Psoas muscle (tissue), 7 donors: ENCODE measurements at regions not wholly inside any gene's neighbourhood (a gene's known extent, or its start where the extent isn't known, plus 50 kb on each side); places are given as distances from the start of the nearest gene placed in this dataset.
"Not testable (repeated sequence)": the region's sequence is repeated elsewhere in the genome, so short reads cannot be mapped to it uniquely, and the experiment has no call there.

Experiments
- ATAC-seq, 4 donors: fragments of 200-7000 bp; cut with Tn5 transposase; one replicate each; pipeline ENCODE4 v1.9.1; 2020; ENCODE audit warnings: moderate library complexity in 3 of 4, mild to moderate bottlenecking in 2 of 4
- DNase-seq, 2 donors: peaks; one replicate each; pipeline ENCODE4 v3.0.0-alpha.2; 2020
- H3K27ac ChIP-seq: fragments of 200-600 bp; one replicate; pipeline ENCODE4 v1.8.0; 2022
- H3K27me3 ChIP-seq, 3 donors: fragments of 200-600 bp in 1 of 3; one replicate each; pipeline versions ENCODE4 v1.6.1 to v1.8.0; 2013 to 2022; ENCODE audit warnings: low read length in 2 of 3, mild to moderate bottlenecking in 2 of 3, moderate library complexity in 1 of 3; ENCODE audit not compliant: insufficient read depth in 3 of 3
- H3K36me3 ChIP-seq, 2 donors: fragments of 200-600 bp in 1 of 2; one replicate each; pipeline versions ENCODE4 v1.6.1 to v1.8.0; 2013 to 2022; ENCODE audit warnings: low read depth in 1 of 2, mild to moderate bottlenecking in 1 of 2, moderate library complexity in 1 of 2; ENCODE audit not compliant: insufficient read depth in 1 of 2
- H3K4me1 ChIP-seq: fragments of 200-600 bp; one replicate; pipeline ENCODE4 v1.8.0; 2022
- H3K4me3 ChIP-seq: fragments of 200-600 bp; one replicate; pipeline ENCODE4 v1.8.0; 2022; ENCODE audit warnings: mild to moderate bottlenecking
- H3K9me3 ChIP-seq: fragments of 200-600 bp; one replicate; pipeline ENCODE4 v1.8.0; 2022
- CTCF ChIP-seq: fragments of 200-600 bp; IDR thresholded peaks from one replicate; pipeline ENCODE4 v1.8.0; 2022; ENCODE audit warnings: antibody characterized with exemption
- WGBS, 3 donors: extraction: QIAGEN DNeasy Blood & Tissue Kit; methylation state at CpG; one replicate each; pipeline versions ENCODE4 v1.1.6 to v1.1.7; 2013; 5-methylcytosine and 5-hydroxymethylcytosine counted together
- intact Hi-C, 2 donors: fragments of 100-400 bp; cut with DNase I; formaldehyde crosslinking; loops; one replicate each; pipeline versions ENCODE4 v1.11.0 to v1.14.2; 2022
- donor health status: healthy with polysubstance abuse.
- donor health status: DM: no; HTN: no; CAD: no; lungs with moderate emphysema.
- donor health status: Bipolar disorder and iron deficiency.
- donor health status: healthy.
- donor health status: DM: yes; HTN: yes; CAD: no.
- donor health status: DM: no; HTN: no; CAD: no.
- donor health status: DM: yes; HTN: yes; CAD: no.

GRCh38 chr5:27450607-27451006 is 412.2 kb upstream of the CDH9 start:
- no peaks in the 10 kb centered on the region for H3K36me3 ChIP-seq
- H3K27ac ChIP-seq, result no peak overlapping the region
- H3K4me3 ChIP-seq, result no peak overlapping the region
- DNase-seq (no peak), ATAC-seq (no peak)
- 89 to 93% (median 90%) methylated on average over 3 of the region's 3 CpGs for WGBS, 3 donors
- H3K9me3 ChIP-seq, result no peaks in the 10 kb centered on the region
- intact Hi-C loops, result no loop called here
- no peaks in the 10 kb centered on the region for H3K27me3 ChIP-seq
- no peak for TF ChIP-seq CTCF
- no peaks in the 10 kb centered on the region for H3K4me1 ChIP-seq

DNA sequence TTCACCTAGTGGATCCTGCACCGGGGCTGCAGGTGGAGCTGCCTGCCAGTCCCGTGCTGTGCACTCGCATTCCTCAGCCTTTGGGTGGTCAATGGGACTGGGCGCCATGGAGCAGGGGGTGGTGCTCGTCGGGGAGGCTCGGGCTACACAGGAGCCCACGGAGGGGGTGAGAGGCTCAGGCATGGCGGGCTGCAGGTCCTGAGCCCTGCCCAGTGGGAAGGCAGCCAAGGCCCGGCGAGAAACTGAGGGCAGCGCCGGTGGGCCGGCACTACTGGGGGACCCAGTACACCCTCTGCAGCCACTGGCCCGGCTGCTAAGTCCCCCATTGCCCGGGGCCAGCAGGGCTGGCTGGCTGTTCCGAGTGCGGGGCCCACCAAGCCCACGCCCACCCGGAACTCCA is 401.0 kb upstream of the CDH9 start:
- ATAC-seq, H3K4me1 ChIP-seq, DNase-seq, intact Hi-C loops, H3K27me3 ChIP-seq, H3K9me3 ChIP-seq, H3K4me3 ChIP-seq, H3K27ac ChIP-seq, H3K36me3 ChIP-seq: not testable (repeated sequence)
- WGBS, 3 donors, result 83 to 91% (median 87%) methylated on average over 12 to 20 of the region's 20 CpGs

DNA sequence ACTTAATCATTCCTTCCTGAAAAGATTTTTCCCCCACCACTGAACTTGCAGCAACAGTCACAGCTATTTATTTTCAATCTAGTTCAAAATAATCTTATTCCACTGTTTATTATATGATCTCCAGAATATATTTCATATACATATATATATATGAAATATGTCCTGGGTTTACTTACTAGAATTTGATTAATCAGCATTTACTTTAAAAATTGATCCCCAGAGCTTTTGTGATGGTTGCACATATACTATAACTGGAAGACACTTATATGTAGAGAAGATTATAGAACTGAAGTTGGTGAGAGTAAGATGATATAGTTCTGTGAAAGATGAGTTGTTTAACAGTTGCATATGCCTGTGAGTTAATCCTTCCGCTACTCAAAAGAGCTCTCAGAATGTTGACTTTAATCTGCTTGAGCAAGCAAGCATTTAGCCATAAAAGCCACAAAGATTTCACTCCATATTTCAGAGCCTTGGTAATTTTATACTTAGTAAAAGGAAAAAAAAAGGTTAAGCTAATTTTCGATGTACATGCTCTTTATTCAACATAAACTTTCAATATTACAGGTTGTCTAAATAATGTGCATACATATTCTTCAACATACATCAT is 399.3 kb upstream of the CDH9 start:
- H3K36me3 ChIP-seq, result no peaks in the 10 kb centered on the region
- no peak for TF ChIP-seq CTCF
- no peak for ATAC-seq
- H3K27me3 ChIP-seq, result no peaks in the 10 kb centered on the region
- DNase-seq, result no peak
- no peaks in the 10 kb centered on the region for H3K4me1 ChIP-seq
- no peaks in the 10 kb centered on the region for H3K9me3 ChIP-seq
- intact Hi-C loops, result no loop called here
- H3K4me3 ChIP-seq, result no peak overlapping the region
- H3K27ac ChIP-seq, result no peak overlapping the region
- 35 to 46% (median 41%) methylated on average over 2 of the region's 2 CpGs for WGBS, 3 donors

DNA sequence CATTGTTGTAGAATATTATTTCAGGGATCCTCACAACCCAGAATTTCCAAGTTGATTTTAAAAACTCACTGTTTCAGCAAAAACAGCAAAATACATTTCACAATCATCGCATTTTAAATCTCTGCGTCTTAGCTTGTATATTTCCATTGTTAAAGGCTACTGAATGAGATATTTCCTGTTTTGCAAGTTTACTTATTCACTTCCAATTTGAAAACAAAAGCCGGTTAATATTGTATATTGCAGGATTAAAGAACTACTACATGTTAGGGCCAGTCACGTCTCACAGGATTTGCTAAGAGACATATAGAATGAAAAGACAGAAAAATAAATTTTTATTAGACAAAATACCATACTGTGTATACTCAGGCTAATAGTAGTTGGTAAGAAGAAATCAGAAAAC is 395.9 kb upstream of the CDH9 start:
- Histone ChIP-seq H3K4me1 (no peaks in the 10 kb centered on the region), H3K27ac (no peak overlapping the region), H3K9me3 (no peaks in the 10 kb centered on the region), H3K27me3 (no peaks in the 10 kb centered on the region), H3K4me3 (no peak overlapping the region), H3K36me3 (no peaks in the 10 kb centered on the region)
- TF ChIP-seq CTCF, result no peak
- intact Hi-C loops, result no loop called here
- no peak for ATAC-seq
- 80 to 84% (median 81%) methylated on average over 4 of the region's 4 CpGs for WGBS, 3 donors
- no peak for DNase-seq

GRCh38 chr5:27414099-27414498 is 375.7 kb upstream of the CDH9 start:
- Histone ChIP-seq H3K4me3 (no peak overlapping the region), H3K27ac (no peak overlapping the region), H3K4me1 (no peaks in the 10 kb centered on the region), H3K27me3 (no peaks in the 10 kb centered on the region), H3K9me3 (no peaks in the 10 kb centered on the region), H3K36me3 (no peaks in the 10 kb centered on the region)
- 90 to 100% (median 91%) methylated on average over 1 of the region's 1 CpG for WGBS, 3 donors
- DNase-seq, result no peak
- intact Hi-C loops, result no loop called here
- ATAC-seq, result no peak
- no peak for TF ChIP-seq CTCF
